Adrenal gland (tissue), 5 donors: ENCODE measurements at regions not wholly inside any gene's neighbourhood (a gene's known extent, or its start where the extent isn't known, plus 50 kb on each side); places are given as distances from the start of the nearest gene placed in this dataset.

Experiments used
- POLR2A ChIP-seq, 2 donors: fragments of 450-650 bp; IDR thresholded peaks; one replicate each; pipeline ENCODE4 v1.6.1; 2017; ENCODE audit warnings: antibody characterized with exemption in 2 of 2, mild to moderate bottlenecking in 2 of 2, moderate library complexity in 1 of 2
- TF ChIP-seq, protein P1 (sequence below), 6 experiments: fragments of 450-650 bp in 4 of 6; fragments of 200-600 bp in 2 of 6; sonication (generic) in 1 of 6; IDR thresholded peaks; 1 replicate in 5 of 6; 2 replicates in 1 of 6; pipeline versions ENCODE4 v1.5.1 to v1.8.0; 2016 to 2021; ENCODE audit warnings: antibody characterized with exemption in 6 of 6, mild to moderate bottlenecking in 2 of 6, moderate library complexity in 1 of 6
- donor health status: DM: no; HTN: no; CAD: no.

DNA sequence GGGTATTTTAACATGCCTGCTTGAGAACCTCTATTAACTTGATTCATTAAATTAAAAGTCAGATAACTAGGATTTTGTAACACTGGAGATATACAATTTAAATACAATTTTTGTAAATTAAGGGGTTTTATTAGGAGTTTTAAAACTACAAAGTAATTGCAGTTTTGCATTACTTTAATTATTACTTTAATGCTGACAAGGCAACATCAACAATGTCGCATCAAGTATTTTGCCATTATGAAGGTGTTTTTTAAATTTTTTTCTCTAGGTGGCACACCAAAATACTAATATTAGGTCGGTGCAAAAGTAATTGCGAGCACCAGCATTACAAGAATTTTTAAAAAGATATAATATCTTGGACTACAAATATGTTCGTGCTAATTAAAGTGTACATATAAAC is 513.4 kb downstream of the ANKRD7 start:
- TF ChIP-seq, protein P1, sequence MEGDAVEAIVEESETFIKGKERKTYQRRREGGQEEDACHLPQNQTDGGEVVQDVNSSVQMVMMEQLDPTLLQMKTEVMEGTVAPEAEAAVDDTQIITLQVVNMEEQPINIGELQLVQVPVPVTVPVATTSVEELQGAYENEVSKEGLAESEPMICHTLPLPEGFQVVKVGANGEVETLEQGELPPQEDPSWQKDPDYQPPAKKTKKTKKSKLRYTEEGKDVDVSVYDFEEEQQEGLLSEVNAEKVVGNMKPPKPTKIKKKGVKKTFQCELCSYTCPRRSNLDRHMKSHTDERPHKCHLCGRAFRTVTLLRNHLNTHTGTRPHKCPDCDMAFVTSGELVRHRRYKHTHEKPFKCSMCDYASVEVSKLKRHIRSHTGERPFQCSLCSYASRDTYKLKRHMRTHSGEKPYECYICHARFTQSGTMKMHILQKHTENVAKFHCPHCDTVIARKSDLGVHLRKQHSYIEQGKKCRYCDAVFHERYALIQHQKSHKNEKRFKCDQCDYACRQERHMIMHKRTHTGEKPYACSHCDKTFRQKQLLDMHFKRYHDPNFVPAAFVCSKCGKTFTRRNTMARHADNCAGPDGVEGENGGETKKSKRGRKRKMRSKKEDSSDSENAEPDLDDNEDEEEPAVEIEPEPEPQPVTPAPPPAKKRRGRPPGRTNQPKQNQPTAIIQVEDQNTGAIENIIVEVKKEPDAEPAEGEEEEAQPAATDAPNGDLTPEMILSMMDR (IDR thresholded peaks at IDR 0.05): no peak
- TF ChIP-seq POLR2A (IDR thresholded peaks at IDR 0.05): no peak
